Upper lobe of right lung (tissue), 1 donor: ENCODE measurements at regions not wholly inside any gene's neighbourhood (a gene's known extent, or its start where the extent isn't known, plus 50 kb on each side); places are given as distances from the start of the nearest gene placed in this dataset.
A peak's percentile ranks its signal among the peaks of the same experiment; 100 is the strongest.
"Not testable (repeated sequence)": the region's sequence is repeated elsewhere in the genome, so short reads cannot be mapped to it uniquely, and the experiment has no call there.

Experiments
- ATAC-seq: fragments of 200-7000 bp; cut with Tn5 transposase; one replicate; pipeline ENCODE4 v1.9.1; 2020; ENCODE audit warnings: mild to moderate bottlenecking, moderate library complexity
- DNase-seq: peaks from one replicate; pipeline ENCODE4 v3.0.0-alpha.2; 2020
- H3K27ac ChIP-seq: fragments of 200-600 bp; one replicate; pipeline ENCODE4 v1.8.0; 2022
- H3K27me3 ChIP-seq: fragments of 200-600 bp; one replicate; pipeline ENCODE4 v1.8.0; 2022; ENCODE audit warnings: mild to moderate bottlenecking
- H3K36me3 ChIP-seq: fragments of 200-600 bp; one replicate; pipeline ENCODE4 v1.8.0; 2022
- H3K4me1 ChIP-seq: fragments of 200-600 bp; one replicate; pipeline ENCODE4 v1.8.0; 2022
- H3K4me3 ChIP-seq: fragments of 200-600 bp; one replicate; pipeline ENCODE4 v1.8.0; 2022; ENCODE audit warnings: mild to moderate bottlenecking
- H3K9me3 ChIP-seq: fragments of 200-600 bp; one replicate; pipeline ENCODE4 v1.8.0; 2022
- intact Hi-C: fragments of 100-400 bp; cut with DNase I; formaldehyde crosslinking; loops from one replicate; pipeline ENCODE4 v1.11.0; 2022
- donor health status: DM: no; HTN: yes; CAD: no; lungs with severe emphysema.

- peak; percentile 53 for ATAC-seq
- DNase-seq, H3K27me3 ChIP-seq, intact Hi-C loops, H3K27ac ChIP-seq, H3K4me1 ChIP-seq, H3K4me3 ChIP-seq, H3K9me3 ChIP-seq, H3K36me3 ChIP-seq: not testable (repeated sequence)
Observed at GRCh38 chr9:66830777-66831497, 69.6 kb upstream of the ZNF658 start.

- ATAC-seq, intact Hi-C loops: not testable (repeated sequence)
Observed at GRCh38 chr9:66832222-66832621, 68.3 kb upstream of the ZNF658 start.

GRCh38 chr9:66837242-66837937 is 63.1 kb upstream of the ZNF658 start:
- H3K4me1 ChIP-seq, ATAC-seq, H3K9me3 ChIP-seq, intact Hi-C loops, H3K27me3 ChIP-seq, DNase-seq, H3K36me3 ChIP-seq, H3K4me3 ChIP-seq, H3K27ac ChIP-seq: not testable (repeated sequence)

More at GRCh38 chr9:66832222-66832621, 68.3 kb upstream of the ZNF658 start:
- H3K9me3 ChIP-seq, DNase-seq, H3K36me3 ChIP-seq, H3K27me3 ChIP-seq, H3K4me3 ChIP-seq, H3K4me1 ChIP-seq, H3K27ac ChIP-seq: not testable (repeated sequence)
